PC-3 (cell line): ENCODE measurements at regions not wholly inside any gene's neighbourhood (a gene's known extent, or its start where the extent isn't known, plus 50 kb on each side); places are given as distances from the start of the nearest gene placed in this dataset.

Experiments
- ATAC-seq: fragments of 200-7000 bp; cut with Tn5 transposase; 2 replicates; pipeline ENCODE4 v1.9.1; 2020; ENCODE audit warnings: mild to moderate bottlenecking, moderate library complexity
- BruUV-seq: library from RNA; stranded (reverse); fragments of 400-500 nt; replicated peaks from 2 replicates; lab custom pipeline; 2021; lab: Mats Ljungman, UMichigan
- CTCF ChIA-PET: fragments of 300-600 bp; sonication (Branson Sonifier 250); formaldehyde crosslinking; loops from one replicate; lab custom pipeline; 2022; ENCODE audit warnings: antibody characterized with exemption; lab: Charles Lee
- POLR2A ChIA-PET: fragments of 300-600 bp; sonication (Branson Sonifier 250); formaldehyde crosslinking; loops from one replicate; lab custom pipeline; 2022; ENCODE audit warnings: antibody characterized with exemption; ENCODE audit not compliant: unreplicated experiment; lab: Charles Lee
- DNase-seq: peaks from one replicate; pipeline ENCODE4 v3.0.0-alpha.2; 2015
- H2AFZ ChIP-seq: fragments of 300-600 bp; sonication (generic); 2 replicates; pipeline ENCODE4 v1.6.0; 2016; ENCODE audit warnings: antibody characterized with exemption, low read length
- H3F3A ChIP-seq: fragments of 300-600 bp; sonication (generic); one replicate; pipeline ENCODE4 v1.6.0; 2017; ENCODE audit warnings: antibody characterized with exemption, low read length, control low read depth, mild to moderate bottlenecking; ENCODE audit not compliant: unreplicated experiment
- H3K27ac ChIP-seq: fragments of 300-600 bp; sonication (generic); 2 replicates; pipeline ENCODE4 v1.5.1; 2016; ENCODE audit warnings: mild to moderate bottlenecking, low read length
- H3K27me3 ChIP-seq: fragments of 300-600 bp; sonication (generic); 2 replicates; pipeline ENCODE4 v1.6.1; 2016; ENCODE audit warnings: low read length, mixed read lengths
- H3K36me3 ChIP-seq: fragments of 300-600 bp; sonication (generic); 2 replicates; pipeline ENCODE4 v1.6.1; 2016; ENCODE audit warnings: low read depth, mixed run types, low read length, mixed read lengths
- H3K4me1 ChIP-seq: fragments of 300-600 bp; sonication (generic); 2 replicates; pipeline ENCODE4 v1.5.1; 2016; ENCODE audit warnings: low read length; ENCODE audit not compliant: insufficient read depth
- H3K4me2 ChIP-seq: fragments of 300-600 bp; sonication (generic); 2 replicates; pipeline ENCODE4 v1.6.0; 2016; ENCODE audit warnings: low read length
- H3K4me3 ChIP-seq: fragments of 300-600 bp; sonication (generic); 2 replicates; pipeline ENCODE4 v1.5.1; 2016; ENCODE audit warnings: mild to moderate bottlenecking, low read length, mixed read lengths
- H3K79me2 ChIP-seq: fragments of 300-600 bp; sonication (generic); 2 replicates; pipeline ENCODE4 v1.6.1; 2017; ENCODE audit warnings: low read length, mixed read lengths
- H3K9ac ChIP-seq: fragments of 300-600 bp; sonication (generic); 2 replicates; pipeline ENCODE4 v1.6.0; 2016; ENCODE audit warnings: mild to moderate bottlenecking, low read length
- H3K9me2 ChIP-seq: fragments of 300-600 bp; sonication (generic); replicated peaks from 2 replicates; pipeline ENCODE4 v1.6.1; 2016; ENCODE audit warnings: mixed run types, low read length, mixed read lengths
- H3K9me3 ChIP-seq: fragments of 300-600 bp; sonication (generic); 2 replicates; pipeline ENCODE4 v1.6.1; 2016; ENCODE audit warnings: low read length, mixed read lengths
- H4K20me1 ChIP-seq: fragments of 300-600 bp; sonication (generic); 2 replicates; pipeline ENCODE4 v1.6.1; 2016; ENCODE audit warnings: low read length, mixed read lengths
- EZH2 ChIP-seq: fragments of 300-600 bp; sonication (generic); IDR thresholded peaks from one replicate; pipeline ENCODE4 v1.6.1; 2017; ENCODE audit warnings: antibody characterized with exemption, mild to moderate bottlenecking, low read length; ENCODE audit not compliant: unreplicated experiment
- EZH2phosphoT487 ChIP-seq: fragments of 300-600 bp; sonication (generic); IDR thresholded peaks from 2 replicates; pipeline ENCODE4 v1.6.1; 2018; ENCODE audit warnings: mild to moderate bottlenecking, antibody characterized with exemption, low read length, borderline replicate concordance
- intact Hi-C: fragments of 100-400 bp; cut with micrococcal nuclease; formaldehyde crosslinking; loops from 2 replicates; pipeline ENCODE4 v1.9.0; 2023
- TF ChIP-seq, protein P1 (sequence below): fragments of 300-600 bp; sonication (generic); conservative IDR thresholded peaks from 2 replicates; pipeline ENCODE4 v1.5.1; 2017; ENCODE audit warnings: antibody characterized with exemption, low read depth, mild to moderate bottlenecking, low read length

DNA sequence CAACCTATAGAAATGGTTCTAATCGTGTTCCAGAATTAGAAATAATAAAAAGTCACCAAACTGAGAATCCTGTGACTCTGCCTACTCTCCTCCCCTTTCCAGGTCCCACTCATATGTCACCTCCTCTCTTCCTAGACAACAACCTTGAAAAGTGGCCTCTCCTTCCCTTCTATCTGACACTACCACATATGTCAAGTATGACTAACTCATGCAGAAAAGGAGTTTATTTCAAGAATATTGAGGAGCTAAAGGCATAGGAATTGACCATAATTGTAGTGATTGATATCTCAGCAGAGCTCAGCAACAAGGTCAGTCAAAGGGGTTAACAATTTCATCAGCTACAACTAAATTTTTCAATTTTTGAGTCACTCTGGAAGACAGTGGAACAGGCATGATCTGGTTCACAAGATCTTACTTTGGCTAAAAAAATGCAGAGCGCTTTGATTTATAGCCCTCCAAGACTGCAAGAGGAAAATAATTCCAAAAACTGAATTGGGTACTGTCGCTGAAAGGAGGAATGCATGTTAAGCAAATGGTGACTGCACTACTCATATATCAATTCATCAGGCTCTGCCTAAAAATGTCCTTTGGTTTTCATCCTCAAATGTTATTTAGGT lies 160.6 kb upstream of the ARHGEF26 start:
- ChIA-PET CTCF (no interaction called here), POLR2A (no interaction called here)

DNA sequence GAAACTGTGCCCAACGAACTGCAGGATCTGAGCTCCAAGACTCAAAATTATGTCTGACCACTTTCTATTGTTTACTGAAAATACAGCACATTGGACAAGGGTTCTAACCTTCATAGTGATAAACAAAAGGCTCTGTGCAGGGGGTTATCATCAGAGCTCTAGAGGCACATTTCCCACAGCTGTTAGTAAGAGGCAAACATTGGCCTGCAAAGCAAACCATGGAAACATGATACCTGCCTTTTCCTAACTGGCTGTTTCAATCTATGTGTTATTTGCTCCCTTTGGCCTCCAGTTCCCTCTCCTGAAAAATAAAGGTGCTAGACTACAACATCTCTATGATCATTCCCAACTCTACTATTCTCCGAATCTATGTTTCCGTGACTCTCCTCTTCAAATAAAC lies 159.7 kb upstream of the ARHGEF26 start:
- no peak overlapping the region for H3K4me2 ChIP-seq
- DNase-seq (peak; percentile 22), ATAC-seq (peak; percentile 65)
- no peak overlapping the region for H3K4me3 ChIP-seq
- BruUV-seq, result no TSS peak
- no peak overlapping the region for H3K27ac ChIP-seq
- no peaks in the 10 kb centered on the region for H3K9me3 ChIP-seq
- H3K27me3 ChIP-seq, result no peaks in the 10 kb centered on the region
- TF ChIP-seq EZH2 (no peak), EZH2phosphoT487 (no peak)
- TF ChIP-seq, protein P1, sequence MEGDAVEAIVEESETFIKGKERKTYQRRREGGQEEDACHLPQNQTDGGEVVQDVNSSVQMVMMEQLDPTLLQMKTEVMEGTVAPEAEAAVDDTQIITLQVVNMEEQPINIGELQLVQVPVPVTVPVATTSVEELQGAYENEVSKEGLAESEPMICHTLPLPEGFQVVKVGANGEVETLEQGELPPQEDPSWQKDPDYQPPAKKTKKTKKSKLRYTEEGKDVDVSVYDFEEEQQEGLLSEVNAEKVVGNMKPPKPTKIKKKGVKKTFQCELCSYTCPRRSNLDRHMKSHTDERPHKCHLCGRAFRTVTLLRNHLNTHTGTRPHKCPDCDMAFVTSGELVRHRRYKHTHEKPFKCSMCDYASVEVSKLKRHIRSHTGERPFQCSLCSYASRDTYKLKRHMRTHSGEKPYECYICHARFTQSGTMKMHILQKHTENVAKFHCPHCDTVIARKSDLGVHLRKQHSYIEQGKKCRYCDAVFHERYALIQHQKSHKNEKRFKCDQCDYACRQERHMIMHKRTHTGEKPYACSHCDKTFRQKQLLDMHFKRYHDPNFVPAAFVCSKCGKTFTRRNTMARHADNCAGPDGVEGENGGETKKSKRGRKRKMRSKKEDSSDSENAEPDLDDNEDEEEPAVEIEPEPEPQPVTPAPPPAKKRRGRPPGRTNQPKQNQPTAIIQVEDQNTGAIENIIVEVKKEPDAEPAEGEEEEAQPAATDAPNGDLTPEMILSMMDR, result no peak
- peaks cover 14% of the 10 kb centered on the region; the same call in 1 of the 2 replicates for H3K4me1 ChIP-seq
- intact Hi-C loops, result no loop called here
- POLR2A ChIA-PET, result no interaction called here
- no peaks in the 10 kb centered on the region for H3K9me2 ChIP-seq
- CTCF ChIA-PET, result no interaction called here
- no peak overlapping the region for H2AFZ ChIP-seq
- no peaks in the 10 kb centered on the region for H3K36me3 ChIP-seq
- H3F3A ChIP-seq, result no peaks in the 10 kb centered on the region
- H3K79me2 ChIP-seq, result no peaks in the 10 kb centered on the region
- H4K20me1 ChIP-seq, result no peaks in the 10 kb centered on the region
- no peak overlapping the region for H3K9ac ChIP-seq

More for the DNA sequence above, 160.6 kb upstream of the ARHGEF26 start:
- Histone ChIP-seq H3K27ac (no peak overlapping the region), H3K9ac (no peak overlapping the region), H3F3A (no peaks in the 10 kb centered on the region), H3K27me3 (no peaks in the 10 kb centered on the region), H3K9me2 (no peaks in the 10 kb centered on the region), H3K4me3 (no peak overlapping the region), H3K36me3 (no peaks in the 10 kb centered on the region), H2AFZ (no peak overlapping the region), H3K4me1 (peaks cover 14% of the 10 kb centered on the region; the same call in 1 of the 2 replicates), H3K9me3 (no peaks in the 10 kb centered on the region), H3K79me2 (no peaks in the 10 kb centered on the region), H4K20me1 (no peaks in the 10 kb centered on the region), H3K4me2 (no peak overlapping the region)
- TF ChIP-seq EZH2 (no peak), EZH2phosphoT487 (no peak)
- TF ChIP-seq, protein P1, result no peak
- no TSS peak for BruUV-seq
- no peak for ATAC-seq
- intact Hi-C loops, result no loop called here
- no peak for DNase-seq

DNA sequence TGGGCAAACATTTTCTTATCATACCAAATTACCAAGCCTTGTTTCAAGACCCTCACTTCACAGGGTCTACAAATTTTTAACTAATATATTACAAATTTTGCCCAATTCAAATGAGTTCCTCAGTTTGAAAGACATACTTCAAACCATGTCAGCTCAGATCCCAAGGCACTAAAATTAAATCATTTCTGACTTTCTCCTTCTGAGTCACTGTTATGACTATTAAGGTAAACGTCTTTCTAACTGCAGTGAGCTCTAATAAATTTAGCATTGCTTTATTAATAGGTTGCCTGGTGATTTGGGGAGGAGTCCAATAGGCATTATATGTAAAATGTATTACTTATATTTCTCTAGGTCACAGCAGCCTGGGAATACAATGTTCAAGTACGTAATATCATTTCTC lies 158.2 kb upstream of the ARHGEF26 start:
- Histone ChIP-seq H2AFZ (no peak overlapping the region), H4K20me1 (no peaks in the 10 kb centered on the region), H3K4me3 (no peak overlapping the region), H3K4me1 (peaks cover 14% of the 10 kb centered on the region; the same call in 1 of the 2 replicates), H3K79me2 (no peaks in the 10 kb centered on the region), H3K27ac (no peak overlapping the region), H3K9me3 (no peaks in the 10 kb centered on the region), H3F3A (no peaks in the 10 kb centered on the region), H3K36me3 (no peaks in the 10 kb centered on the region), H3K27me3 (no peaks in the 10 kb centered on the region), H3K9me2 (no peaks in the 10 kb centered on the region), H3K9ac (no peak overlapping the region), H3K4me2 (0 out of 2 replicates have a peak overlapping the region, but pooled peaks have one; percentile 18)
- POLR2A ChIA-PET, result interaction anchor here (0.6 kb wide), 1 partner anchor 181 kb away, joined by 3 read pairs; no protein-coding TSS in a partner anchor
- intact Hi-C loops, result no loop called here
- DNase-seq (peak; percentile 73), ATAC-seq (peak; percentile 92)
- CTCF ChIA-PET, result no interaction called here
- BruUV-seq, result no TSS peak
- TF ChIP-seq, protein P1, result no peak
- TF ChIP-seq EZH2, result no peak
